ENCODE measurements at regions not wholly inside any gene's neighbourhood (a gene's known extent, or its start where the extent isn't known, plus 50 kb on each side); places are given as distances from the start of the nearest gene placed in this dataset.

- DNase-seq, result no peak
These were observed 1569.7 kb upstream of the IGFBP7 start for GRCh38 chr4:58679886-58680285.

- no peak for DNase-seq
These were observed 1568.9 kb upstream of the IGFBP7 start for GRCh38 chr4:58679051-58679450.

GRCh38 chr4:58669783-58670182 lies 1559.6 kb upstream of the IGFBP7 start:
- no peak for DNase-seq

GRCh38 chr4:58665649-58666048 lies 1555.5 kb upstream of the IGFBP7 start:
- DNase-seq, result peak; percentile 70

- peak; percentile 34 for DNase-seq
These were observed 1548.5 kb upstream of the IGFBP7 start for GRCh38 chr4:58658701-58659100.

GRCh38 chr4:58653251-58653650 lies 1543.1 kb upstream of the IGFBP7 start:
- no peak for DNase-seq

- no peak for DNase-seq
These were observed 1539.0 kb upstream of the IGFBP7 start for GRCh38 chr4:58649226-58649625.

- no peak for DNase-seq
These were observed 1535.9 kb upstream of the IGFBP7 start for GRCh38 chr4:58646126-58646525.

- DNase-seq, result no peak
These were observed 1534.4 kb upstream of the IGFBP7 start for GRCh38 chr4:58644549-58644948.

GRCh38 chr4:58636381-58636780 lies 1526.2 kb upstream of the IGFBP7 start:
- peak; percentile 32 for DNase-seq

GRCh38 chr4:58617226-58617625 lies 1507.0 kb upstream of the IGFBP7 start:
- no peak for DNase-seq

GRCh38 chr4:58611012-58611411 lies 1500.8 kb upstream of the IGFBP7 start:
- no peak for DNase-seq

GRCh38 chr4:58606303-58606702 lies 1496.1 kb upstream of the IGFBP7 start:
- no peak for DNase-seq

- no peak for DNase-seq
These were observed 1493.8 kb upstream of the IGFBP7 start for GRCh38 chr4:58603951-58604350.

GRCh38 chr4:58602731-58603359 lies 1492.7 kb upstream of the IGFBP7 start:
- DNase-seq, result no peak

GRCh38 chr4:58602022-58602421 lies 1491.8 kb upstream of the IGFBP7 start:
- no peak for DNase-seq

- DNase-seq, result no peak
These were observed 1490.1 kb upstream of the IGFBP7 start for GRCh38 chr4:58600290-58600689.

GRCh38 chr4:58590722-58591121 lies 1480.5 kb upstream of the IGFBP7 start:
- DNase-seq, result no peak

- DNase-seq, result no peak
These were observed 1477.7 kb upstream of the IGFBP7 start for GRCh38 chr4:58587856-58588255.

- DNase-seq, result no peak
These were observed 1456.1 kb upstream of the IGFBP7 start for GRCh38 chr4:58566260-58566659.

- DNase-seq, result no peak
These were observed 1454.7 kb upstream of the IGFBP7 start for GRCh38 chr4:58564695-58565475.

GRCh38 chr4:58561170-58561569 lies 1451.0 kb upstream of the IGFBP7 start:
- no peak for DNase-seq

- DNase-seq, result no peak
These were observed 1450.6 kb upstream of the IGFBP7 start for GRCh38 chr4:58560736-58561135.

- DNase-seq, result no peak
These were observed 1443.5 kb upstream of the IGFBP7 start for GRCh38 chr4:58553679-58554078.

GRCh38 chr4:58553031-58553430 lies 1442.8 kb upstream of the IGFBP7 start:
- DNase-seq, result peak; percentile 24
